Loucy (cell line): ENCODE measurements at regions not wholly inside any gene's neighbourhood (a gene's known extent, or its start where the extent isn't known, plus 50 kb on each side); places are given as distances from the start of the nearest gene placed in this dataset.

Experiments
- EZH2phosphoT487 ChIP-seq: fragments of 200-600 bp; IDR thresholded peaks from 2 replicates; pipeline ENCODE4 v1.6.1; 2018; ENCODE audit warnings: antibody characterized with exemption, mild to moderate bottlenecking, moderate library complexity, borderline replicate concordance
- TF ChIP-seq, protein P1 (sequence below): fragments of 200-600 bp; sonication (generic); conservative IDR thresholded peaks from 2 replicates; pipeline ENCODE4 v1.5.1; 2014; ENCODE audit warnings: mild to moderate bottlenecking, antibody characterized with exemption, low read length

GRCh38 chr12:65570451-65571130, 253.7 kb upstream of the HMGA2 start:
- TF ChIP-seq, protein P1, sequence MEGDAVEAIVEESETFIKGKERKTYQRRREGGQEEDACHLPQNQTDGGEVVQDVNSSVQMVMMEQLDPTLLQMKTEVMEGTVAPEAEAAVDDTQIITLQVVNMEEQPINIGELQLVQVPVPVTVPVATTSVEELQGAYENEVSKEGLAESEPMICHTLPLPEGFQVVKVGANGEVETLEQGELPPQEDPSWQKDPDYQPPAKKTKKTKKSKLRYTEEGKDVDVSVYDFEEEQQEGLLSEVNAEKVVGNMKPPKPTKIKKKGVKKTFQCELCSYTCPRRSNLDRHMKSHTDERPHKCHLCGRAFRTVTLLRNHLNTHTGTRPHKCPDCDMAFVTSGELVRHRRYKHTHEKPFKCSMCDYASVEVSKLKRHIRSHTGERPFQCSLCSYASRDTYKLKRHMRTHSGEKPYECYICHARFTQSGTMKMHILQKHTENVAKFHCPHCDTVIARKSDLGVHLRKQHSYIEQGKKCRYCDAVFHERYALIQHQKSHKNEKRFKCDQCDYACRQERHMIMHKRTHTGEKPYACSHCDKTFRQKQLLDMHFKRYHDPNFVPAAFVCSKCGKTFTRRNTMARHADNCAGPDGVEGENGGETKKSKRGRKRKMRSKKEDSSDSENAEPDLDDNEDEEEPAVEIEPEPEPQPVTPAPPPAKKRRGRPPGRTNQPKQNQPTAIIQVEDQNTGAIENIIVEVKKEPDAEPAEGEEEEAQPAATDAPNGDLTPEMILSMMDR, result no peak
- no peak for TF ChIP-seq EZH2phosphoT487
